NT2/D1 (cell line): ENCODE measurements at regions not wholly inside any gene's neighbourhood (a gene's known extent, or its start where the extent isn't known, plus 50 kb on each side); places are given as distances from the start of the nearest gene placed in this dataset.

Experiments used
- SUZ12 ChIP-seq: IDR thresholded peaks from 2 replicates; pipeline ENCODE4 v1.6.1; 2011; ENCODE audit not compliant: insufficient read length, insufficient read depth; ENCODE audit errors: extremely low read depth
- YY1 ChIP-seq: IDR thresholded peaks from 2 replicates; pipeline ENCODE4 v1.6.1; 2011; ENCODE audit not compliant: insufficient read length, insufficient read depth
- ZNF274 ChIP-seq: IDR thresholded peaks from 2 replicates; pipeline ENCODE4 v1.6.1; 2011; ENCODE audit warnings: mild to moderate bottlenecking, low read depth, low read length

GRCh38 chr7:41449286-41449685 is 253.6 kb downstream of the INHBA start:
- no peak for TF ChIP-seq ZNF274
- no peak for TF ChIP-seq YY1
- TF ChIP-seq SUZ12 = no peak
